Fibroblast of the conjunctiva (primary cell): ENCODE measurements at regions not wholly inside any gene's neighbourhood (a gene's known extent, or its start where the extent isn't known, plus 50 kb on each side); places are given as distances from the start of the nearest gene placed in this dataset.
"Not testable (repeated sequence)": the region's sequence is repeated elsewhere in the genome, so short reads cannot be mapped to it uniquely, and the experiment has no call there.

Source experiments
- DNase-seq: peaks from one replicate; pipeline ENCODE4 v3.0.0-alpha.2; 2010; ENCODE audit warnings: low read depth

GRCh38 chr9:74090921-74091320 lies 406.2 kb upstream of the RORB start:
- not testable (repeated sequence) for DNase-seq

DNA sequence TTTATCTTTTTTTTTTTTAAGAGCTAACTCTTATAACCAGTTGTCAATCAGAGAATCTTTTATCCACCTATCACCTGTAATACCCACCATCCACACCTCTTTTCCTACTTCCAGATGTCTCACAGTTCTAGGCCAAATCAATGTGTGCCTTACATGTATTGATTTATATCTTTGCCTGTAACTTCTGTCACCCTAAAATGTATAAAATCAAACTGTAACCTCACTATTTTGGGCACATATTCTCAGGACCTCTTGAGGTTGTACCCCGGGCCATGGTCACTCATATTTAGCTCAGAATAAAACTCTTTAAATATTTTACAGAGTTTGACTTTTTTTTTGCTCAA lies 404.7 kb upstream of the RORB start:
- no peak for DNase-seq

DNA sequence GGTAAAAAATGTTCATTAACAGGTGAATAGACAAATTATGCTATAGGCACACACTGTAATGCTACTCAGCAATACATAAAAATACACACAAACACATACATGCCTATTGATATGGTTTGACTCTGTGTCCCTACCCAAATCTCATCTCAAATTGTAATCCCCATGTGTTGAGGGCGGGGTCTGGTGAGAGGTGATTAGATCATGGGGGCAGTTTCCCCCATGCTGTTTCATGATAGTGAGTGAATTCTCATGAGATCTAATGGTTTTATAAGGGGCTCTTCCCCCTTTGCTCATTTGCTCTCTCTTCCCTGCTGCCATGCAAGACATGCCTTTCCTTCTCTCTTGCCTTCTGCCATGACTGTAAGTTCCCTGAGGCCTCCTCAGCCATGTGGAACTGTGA lies 403.1 kb upstream of the RORB start:
- DNase-seq = not testable (repeated sequence)

- DNase-seq = no peak
Observed at GRCh38 chr9:74094766-74095165, 402.4 kb upstream of the RORB start.

GRCh38 chr9:74095925-74096324 lies 401.2 kb upstream of the RORB start:
- DNase-seq = no peak

- no peak for DNase-seq
Observed at GRCh38 chr9:74096420-74096819, 400.7 kb upstream of the RORB start.

- DNase-seq = no peak
Observed at GRCh38 chr9:74100042-74100441, 397.1 kb upstream of the RORB start.

DNA sequence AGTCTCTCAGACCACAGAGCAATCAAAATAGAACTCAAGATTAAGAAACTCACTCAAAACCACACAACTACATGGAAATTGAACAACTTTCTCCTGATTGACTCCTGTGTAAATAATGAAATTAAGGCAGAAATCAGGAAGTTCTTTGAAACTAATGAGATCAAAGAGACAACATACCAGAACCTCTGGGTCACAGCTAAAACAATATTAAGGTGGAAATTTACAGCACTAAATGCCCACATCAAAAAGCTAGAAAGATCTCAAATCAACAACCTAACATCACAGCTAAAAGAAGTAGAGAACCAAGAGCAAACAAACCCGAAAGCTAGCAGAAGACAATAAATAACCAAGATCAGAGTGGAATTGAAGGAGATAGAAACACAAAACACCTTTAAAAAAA lies 395.0 kb upstream of the RORB start:
- DNase-seq = not testable (repeated sequence)

- DNase-seq = no peak
Observed at GRCh38 chr9:74102702-74103101, 394.4 kb upstream of the RORB start.

- no peak for DNase-seq
Observed at GRCh38 chr9:74107692-74108091, 389.4 kb upstream of the RORB start.

GRCh38 chr9:74115976-74116375 lies 381.2 kb upstream of the RORB start:
- DNase-seq = no peak

DNA sequence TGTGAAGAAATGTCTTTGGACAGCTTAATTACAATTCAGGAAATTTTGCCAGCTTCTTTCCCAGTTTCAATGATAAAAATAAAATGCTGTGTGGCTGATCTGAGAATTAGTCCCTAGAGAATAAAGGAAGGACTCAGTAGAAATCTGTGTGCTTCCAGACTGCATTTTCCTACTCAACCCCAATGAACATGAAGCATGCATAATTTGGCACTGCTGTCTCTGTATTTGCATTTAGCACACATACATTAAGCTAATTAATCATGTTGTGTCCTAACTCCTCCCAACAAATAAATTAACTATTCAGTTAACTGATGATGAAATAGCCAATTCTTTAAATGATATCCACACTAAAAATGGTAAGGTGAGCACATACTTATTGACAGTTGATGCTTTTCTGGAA lies 380.0 kb upstream of the RORB start:
- DNase-seq = no peak

DNA sequence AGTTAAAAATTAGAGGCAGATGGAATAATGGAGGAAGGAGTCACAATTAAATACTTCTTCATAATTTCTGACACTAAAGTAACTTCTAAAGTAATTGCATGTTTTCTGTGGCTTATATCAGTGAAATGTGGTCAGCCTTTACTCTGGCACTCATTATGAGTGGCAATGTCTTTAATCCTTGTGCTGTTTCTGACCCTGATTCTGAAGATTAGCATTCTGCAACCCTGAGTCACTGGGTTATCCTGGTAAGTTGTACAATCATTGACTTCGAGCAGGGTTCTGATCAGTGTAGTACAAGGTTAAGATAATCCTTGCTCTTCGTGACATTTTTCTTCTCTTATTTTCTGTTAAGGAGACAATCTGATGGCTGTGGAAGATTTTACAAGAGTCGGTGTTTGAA lies 379.4 kb upstream of the RORB start:
- no peak for DNase-seq

DNA sequence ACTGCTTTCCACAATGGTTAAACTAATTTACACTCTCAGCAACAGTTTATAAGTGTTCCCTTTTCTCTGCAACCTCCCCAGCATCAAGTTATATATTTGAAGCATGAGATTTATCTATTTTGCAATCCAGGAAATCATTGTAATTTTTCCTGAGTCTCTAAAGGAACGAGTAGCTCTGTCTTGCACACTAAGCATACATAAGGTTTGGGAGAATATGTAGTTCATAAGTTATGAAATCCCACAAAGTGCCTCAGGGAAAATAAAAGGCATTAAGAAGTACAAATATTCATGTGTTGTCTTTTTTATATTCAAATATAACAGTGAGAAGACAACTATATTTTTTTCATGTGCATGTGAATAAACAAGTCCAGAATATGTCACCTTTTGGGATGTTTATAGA lies 377.1 kb upstream of the RORB start:
- DNase-seq = no peak

DNA sequence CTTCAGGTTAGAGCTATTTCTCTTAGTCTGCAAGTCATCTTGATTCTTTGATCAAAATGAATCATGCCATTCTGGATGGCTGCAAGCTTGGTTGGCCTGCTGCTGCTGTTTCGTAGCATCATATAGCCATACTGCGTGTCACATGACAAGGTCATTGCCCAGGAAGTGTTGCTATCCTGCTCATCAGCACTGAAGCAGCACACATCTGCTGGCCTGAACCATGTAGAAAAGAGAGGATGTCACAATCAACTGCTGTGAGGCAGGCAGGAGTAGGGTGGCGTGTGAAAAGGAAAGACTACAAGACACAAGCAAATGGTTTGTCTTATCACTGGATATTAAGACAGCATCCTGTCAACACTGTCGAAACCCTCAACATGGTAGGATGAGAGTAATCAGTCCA lies 376.7 kb upstream of the RORB start:
- DNase-seq = no peak

DNA sequence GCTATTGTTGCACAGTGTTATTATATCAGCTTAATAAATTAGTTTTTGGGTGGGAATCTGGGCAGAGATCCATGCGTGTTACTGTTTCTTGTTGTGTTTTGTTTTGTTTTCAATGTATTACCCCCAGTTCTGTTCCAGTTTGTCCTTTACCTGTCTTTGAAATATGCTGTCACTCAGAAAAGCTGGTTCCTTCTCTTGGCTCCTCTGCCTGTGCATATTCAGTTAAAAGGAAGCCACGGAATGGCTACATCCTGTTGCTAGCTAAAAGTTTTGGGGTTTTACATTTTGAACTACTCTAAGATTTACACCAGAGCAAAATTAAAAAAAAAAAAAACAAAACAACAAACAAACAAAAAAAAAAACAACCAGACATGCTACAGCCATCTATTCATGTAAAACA lies 374.9 kb upstream of the RORB start:
- no peak for DNase-seq

DNA sequence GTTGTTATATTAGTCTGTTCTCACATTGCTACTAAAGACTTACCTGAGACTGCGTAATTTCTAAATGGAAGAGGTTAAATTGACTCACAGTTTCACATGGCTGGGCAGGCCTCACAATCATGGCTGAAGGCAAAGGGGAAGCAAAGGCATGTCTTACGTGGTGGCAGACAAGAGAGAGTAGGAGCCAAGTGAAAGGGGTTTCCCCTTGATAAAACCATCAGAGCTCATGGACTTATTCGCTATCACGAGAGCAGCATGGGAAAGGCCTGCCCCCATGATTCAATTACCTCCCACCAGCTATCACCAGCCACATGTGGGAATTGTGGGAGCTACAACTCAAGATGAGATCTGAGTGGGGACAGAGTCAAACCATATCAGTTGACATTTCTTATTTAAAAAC lies 374.5 kb upstream of the RORB start:
- no peak for DNase-seq

DNA sequence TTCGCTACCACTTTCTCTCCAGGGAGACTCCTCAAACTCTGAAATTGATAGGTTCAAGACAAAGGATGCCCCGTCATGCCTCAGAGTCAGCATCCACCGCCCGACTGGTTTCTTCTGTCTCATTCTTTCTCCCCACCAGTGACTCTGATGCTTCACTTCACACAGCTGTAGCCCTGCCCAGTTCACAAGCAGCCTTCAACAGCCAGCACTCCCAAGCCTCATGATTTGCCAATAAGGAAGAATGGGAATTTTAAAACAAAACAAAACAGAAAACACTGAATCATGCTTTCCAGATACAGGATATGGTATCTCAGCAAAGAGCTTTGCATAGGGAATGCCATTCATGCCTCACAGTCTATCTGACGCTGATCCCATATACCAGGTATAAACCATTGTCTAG lies 371.2 kb upstream of the RORB start:
- no peak for DNase-seq

DNA sequence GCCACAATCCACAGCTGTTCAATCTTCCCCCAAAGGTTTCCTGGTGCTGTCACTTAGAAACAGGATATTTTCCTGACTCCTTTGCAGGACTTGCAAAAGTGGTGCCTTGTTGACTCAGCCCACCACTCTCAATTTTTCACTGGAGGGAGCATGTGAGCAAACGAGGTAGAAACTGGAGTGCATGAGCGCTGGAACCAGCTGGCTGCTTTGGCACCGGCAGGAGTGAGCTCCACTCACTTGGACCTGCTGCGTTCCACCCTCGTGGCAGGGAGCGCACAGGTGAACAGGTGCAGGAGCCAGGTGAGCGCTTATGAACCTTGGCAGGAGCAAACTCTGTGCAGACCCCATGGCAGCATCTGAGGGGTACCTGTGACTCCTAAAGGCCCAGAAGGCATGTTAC lies 364.1 kb upstream of the RORB start:
- DNase-seq = no peak

- DNase-seq = no peak
Observed at GRCh38 chr9:74133921-74134320, 363.2 kb upstream of the RORB start.

- DNase-seq = no peak
Observed at GRCh38 chr9:74138182-74138581, 359.0 kb upstream of the RORB start.

- DNase-seq = no peak
Observed at GRCh38 chr9:74140141-74140540, 357.0 kb upstream of the RORB start.

DNA sequence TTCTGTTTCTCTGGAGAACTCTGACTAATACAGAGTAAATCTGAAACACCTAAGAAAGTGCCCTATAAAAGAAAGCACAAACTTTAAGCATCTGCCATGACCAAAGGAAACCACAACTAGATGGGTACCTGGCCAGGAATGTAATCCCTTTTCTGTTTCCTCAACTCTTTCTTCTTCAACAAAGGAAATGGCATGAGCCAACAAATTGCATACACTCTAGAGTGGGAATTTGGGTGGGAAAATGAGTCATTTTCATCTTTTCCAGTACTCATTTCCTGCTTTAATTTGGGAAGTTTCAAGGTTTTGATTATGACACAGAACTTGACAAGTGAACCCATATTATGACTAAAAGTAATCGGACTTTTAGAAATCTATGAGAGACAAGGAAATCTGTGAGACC lies 349.2 kb upstream of the RORB start:
- no peak for DNase-seq

DNA sequence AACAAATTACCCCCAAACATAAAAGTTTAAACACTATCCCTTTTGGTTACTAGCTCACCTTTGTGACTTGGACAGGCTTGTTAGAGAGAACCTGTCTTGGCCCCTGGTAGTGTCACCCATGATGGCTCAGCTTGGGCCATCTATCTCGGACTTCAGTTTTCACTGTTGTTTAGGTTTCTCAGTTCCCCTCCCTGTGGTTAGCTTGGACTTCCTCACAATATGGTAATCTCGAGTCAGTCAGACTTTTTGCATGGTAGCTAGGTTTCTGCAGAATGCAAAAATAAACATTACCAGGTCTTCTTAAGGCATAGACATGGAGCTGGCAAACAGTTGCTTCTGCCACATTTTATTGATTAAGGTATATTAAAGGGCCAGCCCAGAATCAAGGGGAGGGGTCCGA lies 324.3 kb upstream of the RORB start:
- no peak for DNase-seq

- DNase-seq = no peak
Observed at GRCh38 chr9:74173284-74173683, 323.9 kb upstream of the RORB start.
